ENCODE measurements at regions not wholly inside any gene's neighbourhood (a gene's known extent, or its start where the extent isn't known, plus 50 kb on each side); places are given as distances from the start of the nearest gene placed in this dataset.
A peak's percentile ranks its signal among the peaks of the same experiment; 100 is the strongest.

DNA sequence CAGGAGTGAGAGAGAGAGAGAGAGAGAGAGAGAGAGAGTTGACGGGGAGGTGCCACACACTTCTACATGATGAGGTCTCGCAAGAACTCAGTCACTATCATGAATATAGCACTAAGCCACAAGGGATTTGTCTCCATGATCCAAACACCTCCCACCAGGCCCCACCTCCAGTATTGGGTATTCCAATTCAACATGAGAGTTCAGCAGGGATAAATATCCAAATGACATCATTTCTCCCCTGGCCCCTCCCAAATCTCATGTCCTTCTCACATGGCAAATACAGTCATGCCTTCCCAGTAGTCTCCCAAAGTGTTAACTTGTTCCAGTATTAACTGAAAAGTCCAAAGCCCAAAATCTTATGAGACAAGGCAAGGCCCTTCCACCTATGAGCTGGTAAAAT lies 330.7 kb downstream of the CDH26 start:
- no peak for DNase-seq

- DNase-seq = no peak
These were observed 333.8 kb downstream of the CDH26 start for GRCh38 chr20:60292001-60292520.

DNA sequence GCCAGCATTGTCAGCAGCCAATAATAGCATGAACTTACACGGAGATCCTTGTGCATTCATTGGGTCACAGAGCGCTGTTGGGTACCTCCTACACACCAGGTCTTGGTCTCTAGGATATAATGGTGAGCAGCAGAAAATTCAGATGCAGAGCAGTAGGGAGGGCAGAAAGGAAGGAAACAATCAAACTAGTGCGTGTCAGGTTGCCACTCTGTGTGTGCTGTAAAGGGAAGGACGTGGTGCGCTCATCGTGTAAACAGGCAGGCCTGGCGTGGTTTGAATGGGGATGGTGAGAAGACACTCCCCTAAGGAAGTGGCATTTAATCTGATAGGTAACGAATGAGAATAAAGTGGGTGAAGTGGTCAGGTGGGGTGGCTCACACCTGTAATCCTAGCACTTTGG lies 336.4 kb downstream of the CDH26 start:
- DNase-seq = no peak

DNA sequence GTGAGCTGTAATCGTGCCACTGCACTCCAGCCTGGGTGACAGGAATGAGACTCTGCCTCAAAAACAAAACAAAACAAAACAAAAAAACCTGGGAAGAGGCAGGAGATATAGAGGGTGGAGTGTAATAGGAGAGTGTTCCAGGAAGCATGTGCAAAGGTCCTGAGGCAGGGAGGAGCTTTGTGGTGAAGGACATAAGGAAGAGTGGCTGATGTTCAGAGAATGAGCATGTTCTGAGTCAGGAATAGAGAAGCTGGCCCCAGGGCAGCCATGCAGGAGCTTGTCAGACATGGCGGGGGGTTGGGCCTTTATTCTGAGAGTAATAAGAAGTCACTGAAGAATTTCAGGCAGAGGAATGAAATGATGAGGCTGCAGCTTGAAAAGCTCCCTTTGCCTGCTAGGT lies 337.0 kb downstream of the CDH26 start:
- no peak for DNase-seq

DNA sequence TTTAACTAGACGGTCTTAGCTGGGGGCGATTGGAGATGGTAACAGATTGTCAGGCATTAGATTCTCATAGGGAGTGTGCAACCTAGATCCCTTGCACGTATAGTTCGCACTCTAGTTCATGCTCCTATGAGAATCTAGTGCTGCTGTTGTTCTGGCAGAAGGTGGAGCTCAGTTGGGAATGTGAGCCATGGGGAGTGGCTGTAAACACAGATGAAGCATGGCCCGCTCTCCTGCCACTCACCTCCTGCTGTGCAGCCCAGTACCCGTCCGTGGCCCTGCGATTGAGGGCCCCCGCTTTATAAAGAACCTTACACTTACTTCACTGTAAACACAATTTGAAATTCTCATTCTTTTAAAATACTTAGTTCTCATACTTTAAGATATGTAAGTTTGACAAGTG lies 339.4 kb downstream of the CDH26 start:
- DNase-seq = no peak

DNA sequence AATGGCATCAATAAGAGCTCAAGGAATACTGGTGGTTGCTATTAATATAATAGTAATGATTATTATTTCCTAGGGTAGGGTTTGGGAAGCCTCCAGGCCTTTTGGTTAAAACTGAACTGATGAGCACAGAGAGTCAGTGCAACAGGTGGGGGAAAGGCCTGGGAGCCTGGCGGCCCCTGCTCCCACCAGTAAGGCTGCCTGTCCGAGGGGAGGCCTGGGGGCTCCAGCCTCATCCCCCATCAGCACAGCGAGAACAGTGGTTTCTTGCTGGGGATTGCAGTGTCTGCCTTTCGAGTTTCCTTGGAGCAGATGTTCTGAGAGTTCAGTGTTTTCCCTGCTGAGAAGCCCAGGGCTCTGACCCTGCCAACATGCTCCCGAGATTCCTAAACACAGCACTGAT lies 340.4 kb downstream of the CDH26 start:
- no peak for DNase-seq

GRCh38 chr20:60299951-60300350 lies 341.7 kb downstream of the CDH26 start:
- no peak for DNase-seq

DNA sequence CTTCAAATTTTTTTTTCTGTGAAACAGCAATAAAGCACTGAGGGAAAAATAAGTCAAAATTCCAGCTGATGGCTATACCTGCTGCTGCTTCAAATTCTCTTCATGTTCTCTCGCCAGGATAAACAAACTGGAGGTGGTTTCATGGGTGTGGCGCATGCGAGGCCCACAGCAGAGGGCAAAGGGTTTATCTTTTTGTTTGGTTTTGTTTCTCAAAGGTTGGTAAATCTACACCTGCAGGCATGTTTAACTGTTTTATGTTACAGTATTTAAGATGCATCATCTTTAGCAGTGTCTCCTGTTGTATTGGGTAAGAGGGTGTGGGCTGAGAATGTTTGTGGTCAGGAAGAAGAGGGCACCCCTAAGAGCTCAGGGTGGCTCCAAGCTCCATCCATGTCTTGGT lies 342.2 kb downstream of the CDH26 start:
- DNase-seq = no peak

- DNase-seq = no peak
These were observed 344.7 kb downstream of the CDH26 start for GRCh38 chr20:60302875-60303274.

DNA sequence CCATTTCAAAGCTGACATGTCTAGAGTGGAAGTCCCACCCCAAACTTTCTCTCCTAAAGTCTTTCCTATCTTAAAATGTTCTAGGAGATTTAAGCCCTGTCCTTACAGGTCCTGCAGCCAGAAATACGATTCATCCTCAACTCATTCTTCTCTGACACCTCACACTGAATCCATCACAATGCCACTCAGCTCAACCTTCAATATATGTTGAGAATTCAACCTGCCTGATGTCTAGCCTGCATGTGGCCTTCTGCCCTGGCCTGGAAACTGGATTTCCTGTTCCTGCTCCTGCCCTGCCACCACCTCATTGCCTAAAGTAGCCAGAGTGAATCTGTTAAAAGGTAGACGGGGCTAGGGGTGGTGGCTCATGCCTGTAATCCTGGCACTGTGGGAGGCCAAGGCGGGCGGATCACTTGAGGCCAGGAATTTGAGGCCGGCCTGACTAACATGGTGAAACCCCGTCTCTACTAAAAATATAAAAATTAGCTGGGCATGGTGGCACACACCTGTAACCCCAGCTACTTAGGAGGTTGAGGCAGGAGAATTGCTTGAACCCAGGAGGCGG lies 345.9 kb downstream of the CDH26 start:
- DNase-seq = no peak

DNA sequence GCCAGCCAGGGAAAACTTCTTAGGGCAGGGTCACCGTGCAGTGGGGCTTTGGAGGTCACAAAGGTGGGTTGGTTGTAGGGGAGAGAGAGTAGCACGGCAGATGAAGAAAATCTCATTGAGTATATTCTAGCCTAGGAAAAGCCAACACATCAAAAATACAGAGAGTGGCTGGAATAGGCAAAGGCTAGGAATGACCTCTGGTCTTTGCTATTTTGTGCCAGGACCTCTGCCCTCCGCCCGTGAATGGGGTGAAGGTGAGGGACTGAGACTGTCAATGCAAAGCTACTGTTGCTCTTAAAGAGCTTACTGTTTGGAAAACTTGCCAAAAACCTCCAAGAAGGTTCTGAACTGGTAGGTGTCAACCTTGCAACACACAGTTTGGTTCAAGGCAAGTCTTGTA lies 346.7 kb downstream of the CDH26 start:
- no peak for DNase-seq

GRCh38 chr20:60306105-60306504 lies 347.9 kb downstream of the CDH26 start:
- DNase-seq = no peak

DNA sequence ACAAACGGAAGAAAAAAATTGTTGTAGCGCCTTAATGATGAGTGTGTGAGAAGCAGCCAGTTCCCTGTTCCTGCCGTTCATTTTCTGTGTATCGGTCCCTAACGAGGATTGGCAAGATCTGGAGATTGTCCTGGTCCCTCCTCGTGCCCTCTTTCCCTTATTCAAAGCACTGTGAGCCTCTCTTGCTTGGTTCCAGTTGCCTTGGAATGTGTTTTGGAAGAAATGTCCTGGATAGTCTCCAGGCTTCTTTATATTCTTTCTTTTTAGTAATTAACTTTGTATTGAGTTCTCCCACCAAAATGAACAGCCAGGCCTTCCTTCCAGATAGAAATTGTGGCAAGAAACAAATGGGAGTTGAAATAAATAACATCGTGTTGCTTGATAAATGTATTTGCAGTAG lies 348.3 kb downstream of the CDH26 start:
- DNase-seq = peak in 1 of 2 donors; percentile 32

DNA sequence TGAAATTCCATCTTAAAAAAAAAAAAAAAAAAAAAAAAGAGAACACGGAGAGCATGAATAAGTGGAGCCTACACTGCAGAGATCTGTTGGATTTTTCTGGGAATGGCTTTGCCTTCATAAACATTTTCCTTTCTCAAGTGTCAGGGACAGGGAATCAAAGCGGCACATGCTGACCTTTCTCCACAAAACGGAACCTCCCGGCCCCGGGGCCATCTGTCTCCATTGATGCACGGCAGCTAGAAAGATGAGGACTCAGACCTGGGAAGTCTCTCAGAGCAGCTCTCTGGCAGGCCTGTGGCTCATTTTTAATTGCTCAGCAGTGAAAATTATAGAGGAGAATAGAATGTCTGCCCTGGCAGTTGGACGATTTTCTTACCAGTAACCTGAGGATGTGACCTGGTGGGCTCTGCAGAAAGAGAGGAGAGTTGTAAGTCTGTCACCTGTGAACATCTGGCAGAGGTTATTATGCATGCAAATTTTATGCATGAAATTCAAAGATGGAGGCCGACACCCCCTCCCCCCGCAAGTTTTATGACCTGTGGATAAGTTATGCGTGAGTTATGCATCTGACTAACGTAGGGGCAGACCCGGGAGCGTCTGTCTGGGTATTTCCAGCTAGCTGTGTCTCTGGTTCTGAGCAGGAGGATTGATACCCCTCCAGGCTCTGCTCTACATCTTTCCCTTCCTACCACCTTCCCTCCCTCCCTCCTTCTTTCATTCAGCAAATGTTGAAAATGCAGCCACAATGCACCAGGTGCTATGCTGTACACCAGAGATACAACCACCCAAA lies 352.5 kb downstream of the CDH26 start:
- no peak for DNase-seq

DNA sequence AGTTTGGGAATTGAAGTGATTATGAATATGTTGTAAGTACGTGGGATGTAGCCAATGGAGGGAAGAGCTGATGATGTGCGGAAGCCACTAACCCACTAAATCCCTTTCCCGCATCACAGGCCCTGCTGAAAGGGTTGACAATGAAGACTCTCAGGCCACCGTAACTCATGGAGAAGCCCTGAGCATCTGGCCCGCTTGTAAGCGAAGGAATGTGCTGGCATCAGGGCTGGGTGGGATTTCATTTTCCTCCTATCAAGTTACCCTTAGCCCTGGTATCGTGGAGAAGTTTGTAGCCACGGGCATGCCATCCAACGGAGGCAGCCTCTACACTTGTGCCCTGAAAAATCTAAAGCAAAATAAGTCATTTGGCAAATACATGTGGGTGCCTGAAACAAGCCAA lies 355.0 kb downstream of the CDH26 start:
- DNase-seq = no peak

DNA sequence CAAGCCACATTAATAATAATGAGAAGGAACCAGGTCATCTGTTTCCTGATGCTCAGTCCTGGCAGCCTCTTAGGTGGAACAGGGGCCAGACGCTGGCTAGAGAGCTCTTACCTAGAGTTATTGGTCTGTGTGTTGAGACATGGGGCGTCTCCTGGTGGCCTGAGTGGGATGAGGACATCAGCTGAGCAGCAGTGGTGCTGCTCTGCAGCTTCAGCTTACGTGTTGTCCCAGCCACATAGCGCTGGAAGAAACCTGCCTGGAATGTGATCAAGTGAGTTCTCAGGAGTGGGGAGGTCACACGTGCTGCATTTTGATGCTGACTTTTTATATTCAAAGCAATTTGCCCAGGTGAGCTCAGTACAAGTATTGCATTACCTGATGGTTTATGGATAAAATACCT lies 355.4 kb downstream of the CDH26 start:
- no peak for DNase-seq

GRCh38 chr20:60314727-60315126 lies 356.5 kb downstream of the CDH26 start:
- no peak for DNase-seq

GRCh38 chr20:60316476-60317158 lies 358.4 kb downstream of the CDH26 start:
- no peak for DNase-seq

GRCh38 chr20:60317401-60317800 lies 359.2 kb downstream of the CDH26 start:
- DNase-seq = no peak

GRCh38 chr20:60321601-60322000 lies 363.4 kb downstream of the CDH26 start:
- DNase-seq = no peak

DNA sequence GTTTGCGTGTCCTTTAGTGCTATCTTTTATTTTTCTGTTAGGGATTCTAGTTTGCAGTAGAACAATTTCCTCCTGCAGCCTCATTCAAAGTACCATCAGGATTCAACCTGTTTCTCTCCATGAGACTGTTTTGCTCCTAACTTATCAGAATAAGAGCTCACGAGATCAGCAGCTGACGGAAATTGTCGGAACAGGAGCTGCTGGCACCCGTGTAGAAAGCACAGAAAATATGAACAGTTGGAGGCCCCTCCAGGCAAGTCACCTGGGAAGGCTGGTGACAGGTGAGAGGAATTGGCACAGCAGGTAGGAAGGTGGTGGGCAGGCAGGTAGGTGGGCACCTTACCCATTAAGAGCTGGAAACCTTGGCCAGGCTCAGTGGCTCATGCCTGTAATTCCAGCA lies 368.6 kb downstream of the CDH26 start:
- no peak for DNase-seq

- no peak for DNase-seq
These were observed 369.9 kb downstream of the CDH26 start for GRCh38 chr20:60327971-60328660.

DNA sequence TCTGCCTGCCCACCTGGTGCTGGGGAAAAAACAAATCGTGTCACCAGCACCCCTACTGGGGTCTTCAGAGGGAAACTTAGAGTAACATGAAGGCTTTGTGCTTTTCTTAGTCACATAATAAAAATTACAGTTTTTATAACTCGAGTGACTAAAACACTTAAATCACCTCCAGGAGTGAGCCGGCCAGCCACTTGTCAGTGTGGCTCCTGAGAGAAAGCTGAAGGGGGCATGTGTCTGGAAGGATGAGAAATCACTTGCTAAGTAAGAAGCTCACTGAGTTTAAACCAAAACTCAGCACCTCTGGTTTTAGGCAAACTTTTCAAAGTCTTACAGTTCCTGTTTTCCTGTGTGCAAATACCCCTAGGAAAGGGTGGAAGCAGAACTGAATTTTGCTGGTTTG lies 372.2 kb downstream of the CDH26 start:
- no peak for DNase-seq
